PC-3 (cell line): ENCODE measurements at regions not wholly inside any gene's neighbourhood (a gene's known extent, or its start where the extent isn't known, plus 50 kb on each side); places are given as distances from the start of the nearest gene placed in this dataset.

ENCODE experiments used
- CTCF ChIP-seq: fragments of 300-600 bp; sonication (generic); conservative IDR thresholded peaks from 2 replicates; pipeline ENCODE4 v1.5.1; 2017; ENCODE audit warnings: antibody characterized with exemption, low read depth, mild to moderate bottlenecking, low read length
- EZH2 ChIP-seq: fragments of 300-600 bp; sonication (generic); IDR thresholded peaks from one replicate; pipeline ENCODE4 v1.6.1; 2017; ENCODE audit warnings: antibody characterized with exemption, mild to moderate bottlenecking, low read length; ENCODE audit not compliant: unreplicated experiment
- EZH2phosphoT487 ChIP-seq: fragments of 300-600 bp; sonication (generic); IDR thresholded peaks from 2 replicates; pipeline ENCODE4 v1.6.1; 2018; ENCODE audit warnings: mild to moderate bottlenecking, antibody characterized with exemption, low read length, borderline replicate concordance

- TF ChIP-seq CTCF (no peak), EZH2phosphoT487 (no peak), EZH2 (no peak)
These were observed 103.6 kb upstream of the WDR75 start for GRCh38 chr2:189337656-189338055.
